H1 (cell line): ENCODE measurements at regions not wholly inside any gene's neighbourhood (a gene's known extent, or its start where the extent isn't known, plus 50 kb on each side); places are given as distances from the start of the nearest gene placed in this dataset.

ENCODE experiments used
- SAP30 ChIP-seq: fragments of 300-600 bp; sonication (generic); IDR thresholded peaks from 2 replicates; pipeline ENCODE4 v1.7.1; 2012; ENCODE audit warnings: low read length, moderate library complexity, mild to moderate bottlenecking, inconsistent platforms; ENCODE audit not compliant: insufficient read depth, insufficient replicate concordance
- TF ChIP-seq, protein P1 (sequence below): IDR thresholded peaks from 2 replicates; pipeline ENCODE4 v1.6.1; 2011; ENCODE audit warnings: low read length, improper control_type of control experiment

DNA sequence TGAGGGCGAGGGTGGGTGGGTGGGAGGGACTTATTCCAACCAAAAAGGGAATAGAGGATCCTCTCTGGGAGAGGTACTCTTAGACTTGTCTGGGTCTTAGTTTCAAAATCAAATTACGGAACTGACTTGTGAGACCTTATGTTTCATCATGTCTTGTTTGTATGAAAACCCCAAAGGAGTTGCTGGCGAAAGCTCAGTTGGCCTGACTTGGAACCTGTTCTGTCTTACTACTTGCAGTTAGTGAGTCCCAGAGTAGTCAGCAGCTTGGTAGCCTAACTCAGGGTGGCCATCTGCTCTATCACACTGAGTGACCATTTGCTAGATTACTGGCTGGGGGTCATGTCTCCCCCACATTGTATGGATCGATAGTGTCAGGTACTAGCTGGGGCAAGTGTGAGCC is 114.9 kb upstream of the MOCS1 start (continued):
- TF ChIP-seq, protein P1, sequence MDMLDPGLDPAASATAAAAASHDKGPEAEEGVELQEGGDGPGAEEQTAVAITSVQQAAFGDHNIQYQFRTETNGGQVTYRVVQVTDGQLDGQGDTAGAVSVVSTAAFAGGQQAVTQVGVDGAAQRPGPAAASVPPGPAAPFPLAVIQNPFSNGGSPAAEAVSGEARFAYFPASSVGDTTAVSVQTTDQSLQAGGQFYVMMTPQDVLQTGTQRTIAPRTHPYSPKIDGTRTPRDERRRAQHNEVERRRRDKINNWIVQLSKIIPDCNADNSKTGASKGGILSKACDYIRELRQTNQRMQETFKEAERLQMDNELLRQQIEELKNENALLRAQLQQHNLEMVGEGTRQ, result no peak
- TF ChIP-seq SAP30, result no peak
